A549 (cell line): ENCODE measurements at regions not wholly inside any gene's neighbourhood (a gene's known extent, or its start where the extent isn't known, plus 50 kb on each side); places are given as distances from the start of the nearest gene placed in this dataset.

ENCODE experiments used
- ATAC-seq, 2 experiments: fragments of 200-7000 bp in 1 of 2; fragments of >200 bp in 1 of 2; cut with Nextera tagmentation in 1 of 2; cut with Tn5 transposase in 1 of 2; 3 replicates each; pipeline versions ENCODE4 v1.8.0 to v1.9.1; 2018 to 2020; ENCODE audit warnings: mild to moderate bottlenecking in 1 of 2, moderate library complexity in 1 of 2
- CTCF ChIA-PET: fragments of 300-600 bp; sonication (Branson Sonifier 250); formaldehyde crosslinking; extraction: SDS; loops from one replicate; lab custom pipeline; 2021; ENCODE audit warnings: antibody characterized with exemption, inconsistent platforms; lab: Yijun Ruan, JAX
- POLR2A ChIA-PET: fragments of 350-600 bp; formaldehyde crosslinking; extraction: SDS; loops from one replicate; lab custom pipeline; 2021; ENCODE audit warnings: antibody characterized with exemption, inconsistent platforms; lab: Yijun Ruan, JAX
- DNase-seq, 2 experiments: peaks; one replicate each; pipeline versions ENCODE4 v3.0.0 to v3.0.0-alpha.2; 2011 to 2016; ENCODE audit warnings: low read depth in 1 of 2, low spot score in 1 of 2
- FAIRE-seq: peaks from 2 replicates; lab custom pipeline; 2011; peaks lifted over from hg19 to GRCh38; lab: Jason Lieb, UNC
- H3K27ac ChIP-seq, 2 experiments: fragments of >200 bp; sonication (Bioruptor Twin); formaldehyde crosslinking; 3 replicates each; pipeline ENCODE4 v1.5.1; 2016 to 2017
- H3K4me1 ChIP-seq: fragments of >200 bp; sonication (Bioruptor Twin); formaldehyde crosslinking; 3 replicates; pipeline ENCODE4 v1.6.1; 2016
- H3K4me2 ChIP-seq: fragments of >200 bp; sonication (Bioruptor Twin); formaldehyde crosslinking; 3 replicates; pipeline ENCODE4 v1.6.1; 2016
- H3K4me3 ChIP-seq: fragments of >200 bp; sonication (Bioruptor Twin); formaldehyde crosslinking; 3 replicates; pipeline ENCODE4 v1.5.1; 2016
- H3K9me3 ChIP-seq: fragments of >200 bp; sonication (Bioruptor Twin); formaldehyde crosslinking; 3 replicates; pipeline ENCODE4 v1.6.1; 2016
- ATOH8 ChIP-seq: fragments of 250-450 bp; sonication (Bioruptor Pico); IDR thresholded peaks from 2 replicates; pipeline ENCODE4 v1.5.0; 2020; ENCODE audit warnings: low read depth, mild to moderate bottlenecking, moderate library complexity
- BCL3 ChIP-seq: fragments of >200 bp; sonication (Bioruptor Twin); formaldehyde crosslinking; IDR thresholded peaks from 3 replicates; pipeline ENCODE4 v1.6.1; 2016
- CBX2 ChIP-seq: fragments of 200-600 bp; sonication (generic); IDR thresholded peaks from 2 replicates; pipeline ENCODE4 v1.6.1; 2016; ENCODE audit warnings: low read depth, mild to moderate bottlenecking, borderline replicate concordance
- CEBPB ChIP-seq, 2 experiments: fragments of >200 bp in 1 of 2; sonication (Bioruptor Twin) in 1 of 2; formaldehyde crosslinking in 1 of 2; IDR thresholded peaks; 2 replicates each; pipeline ENCODE4 v1.6.1; 2012 to 2016
- E2F6 ChIP-seq: IDR thresholded peaks from 2 replicates; pipeline ENCODE4 v1.6.1; 2012; ENCODE audit warnings: low read depth, borderline replicate concordance
- EP300 ChIP-seq, 2 experiments: fragments of >200 bp; sonication (Bioruptor Twin); formaldehyde crosslinking; IDR thresholded peaks; 2 replicates in 1 of 2; 3 replicates in 1 of 2; pipeline ENCODE4 v1.6.1; 2016 to 2017
- ESRRA ChIP-seq: fragments of 150-350 bp; IDR thresholded peaks from 2 replicates; pipeline ENCODE4 v1.6.1; 2014; ENCODE audit warnings: mild to moderate bottlenecking, low read length, borderline replicate concordance
- HMGXB4 ChIP-seq: fragments of 250-450 bp; sonication (Bioruptor Pico); IDR thresholded peaks from 2 replicates; pipeline ENCODE4 v1.5.0; 2021; ENCODE audit warnings: mild to moderate bottlenecking, moderate library complexity, borderline replicate concordance
- HOXB13 ChIP-seq: fragments of 250-450 bp; sonication (Bioruptor Pico); IDR thresholded peaks from 2 replicates; pipeline ENCODE4 v1.5.0; 2020; ENCODE audit warnings: low read depth, mild to moderate bottlenecking, moderate library complexity
- HOXB5 ChIP-seq: fragments of 250-450 bp; sonication (Bioruptor Pico); IDR thresholded peaks from 2 replicates; pipeline ENCODE4 v1.5.0; 2020; ENCODE audit warnings: mild to moderate bottlenecking, moderate library complexity
- KDM5A ChIP-seq: fragments of 200-600 bp; sonication (generic); IDR thresholded peaks from 2 replicates; pipeline ENCODE4 v1.6.1; 2016; ENCODE audit warnings: antibody characterized with exemption, mild to moderate bottlenecking
- MAX ChIP-seq: IDR thresholded peaks from 2 replicates; pipeline ENCODE4 v1.6.1; 2012
- NPAS2 ChIP-seq: fragments of 250-450 bp; sonication (Bioruptor Pico); IDR thresholded peaks from 2 replicates; pipeline ENCODE4 v1.8.0; 2022; ENCODE audit warnings: mild to moderate bottlenecking, moderate library complexity, borderline replicate concordance
- NR3C1 ChIP-seq: fragments of >200 bp; sonication (Bioruptor Twin); formaldehyde crosslinking; IDR thresholded peaks from 3 replicates; pipeline ENCODE4 v1.6.1; 2017
- PHF8 ChIP-seq: fragments of 200-600 bp; sonication (generic); IDR thresholded peaks from 2 replicates; pipeline ENCODE4 v1.6.1; 2016; ENCODE audit warnings: low read depth, mild to moderate bottlenecking, antibody characterized with exemption, moderate library complexity, borderline replicate concordance
- POLR2AphosphoS2 ChIP-seq: conservative IDR thresholded peaks from 2 replicates; pipeline ENCODE4 v1.6.1; 2012; ENCODE audit warnings: low read length, improper control_type of control experiment, inconsistent platforms
- RAD21 ChIP-seq, 2 experiments: fragments of >200 bp in 1 of 2; sonication (Bioruptor Twin) in 1 of 2; formaldehyde crosslinking in 1 of 2; IDR thresholded peaks in 1 of 2; conservative IDR thresholded peaks in 1 of 2; 2 replicates in 1 of 2; 3 replicates in 1 of 2; pipeline ENCODE4 v1.6.1; 2012 to 2018; ENCODE audit warnings: inconsistent platforms in 1 of 2
- REST ChIP-seq: fragments of 200-600 bp; sonication (generic); IDR thresholded peaks from 2 replicates; pipeline ENCODE4 v1.6.1; 2016; ENCODE audit warnings: antibody characterized with exemption, mild to moderate bottlenecking, moderate library complexity
- RFX5 ChIP-seq: fragments of 450-650 bp; IDR thresholded peaks from 2 replicates; pipeline ENCODE4 v1.7.1; 2014; ENCODE audit warnings: antibody characterized with exemption, mild to moderate bottlenecking, moderate library complexity
- ZNF302 ChIP-seq: fragments of 250-450 bp; sonication (Bioruptor Pico); IDR thresholded peaks from 2 replicates; pipeline ENCODE4 v1.9.0; 2021; ENCODE audit warnings: inconsistent platforms, mild to moderate bottlenecking, moderate library complexity
- WGBS: methylation state at CpG from one replicate; pipeline ENCODE4 v1.1.6; 2017; ENCODE audit errors: missing lambda C conversion rate; 5-methylcytosine and 5-hydroxymethylcytosine counted together

- no peak for TF ChIP-seq HMGXB4 (CRISPR knock-in tag)
These were observed 418.6 kb upstream of the MAN1A1 start (continued) for GRCh38 chr6:119768201-119768600.

GRCh38 chr6:119764927-119765681 lies 415.5 kb upstream of the MAN1A1 start:
- TF ChIP-seq RFX5 (no peak), REST (no peak), POLR2AphosphoS2 (no peak), ESRRA (no peak), MAX (no peak), E2F6 (no peak), BCL3 (no peak), CBX2 (no peak), NPAS2 (CRISPR knock-in tag) (no peak), KDM5A (no peak), HOXB5 (CRISPR knock-in tag) (no peak), CEBPB (IDR thresholded peaks at IDR 0.05) (no peak), HOXB13 (CRISPR knock-in tag) (no peak)
- TF ChIP-seq, all 56 proteins: peak for 0
- Histone ChIP-seq H3K4me1 (no peaks in the 10 kb centered on the region), H3K4me3 (no peak overlapping the region), H3K4me2 (no peak overlapping the region), H3K9me3 (no peaks in the 10 kb centered on the region), H3K27ac (no peak overlapping the region)
- POLR2A ChIA-PET = no interaction called here
- no peak for DNase-seq
- CTCF ChIA-PET = no interaction called here
- WGBS = 25% methylated on average over 7 of the region's 7 CpGs
- ATAC-seq = no peak
- FAIRE-seq = no peak

GRCh38 chr6:119760046-119760445 lies 410.5 kb upstream of the MAN1A1 start:
- Histone ChIP-seq H3K4me1 (no peaks in the 10 kb centered on the region), H3K4me3 (no peak overlapping the region), H3K9me3 (no peaks in the 10 kb centered on the region), H3K27ac (no peak overlapping the region), H3K4me2 (no peak overlapping the region)
- POLR2A ChIA-PET = no interaction called here
- 3% methylated on average over 1 of the region's 1 CpG for WGBS
- FAIRE-seq = no peak
- no peak for DNase-seq
- ATAC-seq = no peak
- CTCF ChIA-PET = interaction anchor here (1.2 kb wide), 1 partner anchor 17 kb away, joined by 3 read pairs; no protein-coding TSS in a partner anchor
- no peak for TF ChIP-seq PHF8
- TF ChIP-seq ZNF302 (CRISPR knock-in tag) = no peak
- TF ChIP-seq KDM5A = no peak
- TF ChIP-seq ATOH8 (CRISPR knock-in tag) = no peak
- TF ChIP-seq REST = no peak
- TF ChIP-seq RFX5 = no peak
- TF ChIP-seq EP300 (IDR thresholded peaks at IDR 0.05) = no peak
- TF ChIP-seq RAD21 (conservative IDR thresholded peaks at IDR 0.05 in 1 of 2, IDR thresholded peaks at IDR 0.05 in 1 of 2) = no peak
- no peak for TF ChIP-seq HOXB5 (CRISPR knock-in tag)
- TF ChIP-seq NR3C1 = no peak
